GM23338 (cell line): ENCODE measurements at regions not wholly inside any gene's neighbourhood (a gene's known extent, or its start where the extent isn't known, plus 50 kb on each side); places are given as distances from the start of the nearest gene placed in this dataset.

Experiments
- ATAC-seq: fragments of 200-7000 bp; cut with Tn5 transposase; 3 replicates; pipeline ENCODE4 v1.9.1; 2020
- DNase-seq: peaks from one replicate; pipeline ENCODE4 v3.0.0-alpha.2; 2015; ENCODE audit warnings: low spot score
- H2AFZ ChIP-seq: fragments of 200-600 bp; sonication (generic); 2 replicates; pipeline ENCODE4 v1.8.0; 2016; ENCODE audit warnings: antibody characterized with exemption, mild to moderate bottlenecking, moderate library complexity
- H3F3A ChIP-seq: fragments of 200-600 bp; sonication (generic); replicated peaks from 2 replicates; pipeline ENCODE4 v1.8.0; 2017; ENCODE audit warnings: antibody characterized with exemption, mixed run types, low read depth
- H3K27ac ChIP-seq: fragments of 200-600 bp; sonication (generic); 2 replicates; pipeline ENCODE4 v1.6.1; 2016; ENCODE audit warnings: low read depth
- H3K27me3 ChIP-seq: fragments of 200-600 bp; sonication (generic); 2 replicates; pipeline ENCODE4 v1.8.0; 2016; ENCODE audit warnings: mild to moderate bottlenecking, mixed run types, moderate library complexity; ENCODE audit not compliant: insufficient read depth
- H3K36me3 ChIP-seq: fragments of 200-600 bp; sonication (generic); 2 replicates; pipeline ENCODE4 v1.8.0; 2016; ENCODE audit warnings: mild to moderate bottlenecking; ENCODE audit not compliant: insufficient read depth
- H3K4me1 ChIP-seq: fragments of 200-600 bp; sonication (generic); 2 replicates; pipeline ENCODE4 v1.8.0; 2016; ENCODE audit warnings: mild to moderate bottlenecking, moderate library complexity; ENCODE audit not compliant: insufficient read depth
- H3K4me2 ChIP-seq: fragments of 200-600 bp; sonication (generic); 2 replicates; pipeline ENCODE4 v1.7.1; 2017; ENCODE audit warnings: mixed run types
- H3K4me3 ChIP-seq: fragments of 200-600 bp; sonication (generic); 2 replicates; pipeline ENCODE4 v1.6.1; 2016; ENCODE audit warnings: mixed run types
- H3K79me2 ChIP-seq: fragments of 200-600 bp; sonication (generic); replicated peaks from 2 replicates; pipeline ENCODE4 v1.8.0; 2017; ENCODE audit warnings: mild to moderate bottlenecking; ENCODE audit not compliant: insufficient read depth
- H3K9me2 ChIP-seq: fragments of 200-600 bp; sonication (generic); 2 replicates; pipeline ENCODE4 v1.8.0; 2017; ENCODE audit not compliant: insufficient read depth
- H4K20me1 ChIP-seq: fragments of 200-600 bp; sonication (generic); replicated peaks from 2 replicates; pipeline ENCODE4 v1.8.0; 2017; ENCODE audit warnings: mild to moderate bottlenecking; ENCODE audit not compliant: insufficient read depth
- H3K27ac Mint-ChIP-seq: 2 replicates; pipeline ENCODE4 v1.8.0; 2020; ENCODE audit warnings: inconsistent platforms, mild to moderate bottlenecking, moderate library complexity, mixed read lengths
- H3K27me3 Mint-ChIP-seq: 3 replicates; pipeline ENCODE4 v1.8.0; 2022; ENCODE audit warnings: low read depth, mild to moderate bottlenecking, moderate library complexity, mixed read lengths, inconsistent platforms; ENCODE audit not compliant: insufficient read depth, poor library complexity
- H3K36me3 Mint-ChIP-seq: 3 replicates; pipeline ENCODE4 v1.8.0; 2021; ENCODE audit warnings: low read depth, mild to moderate bottlenecking, inconsistent platforms, moderate library complexity, mixed read lengths
- H3K4me1 Mint-ChIP-seq: 3 replicates; pipeline ENCODE4 v1.8.0; 2020; ENCODE audit warnings: mild to moderate bottlenecking, inconsistent platforms, mixed read lengths
- H3K4me3 Mint-ChIP-seq: 3 replicates; pipeline ENCODE4 v1.8.0; 2021; ENCODE audit warnings: moderate library complexity, mild to moderate bottlenecking, inconsistent platforms, mixed read lengths
- H3K9me3 Mint-ChIP-seq: 3 replicates; pipeline ENCODE4 v1.8.0; 2020; ENCODE audit warnings: moderate library complexity, mild to moderate bottlenecking, inconsistent platforms, mixed read lengths
- CREB1 ChIP-seq: fragments of 250-450 bp; sonication (Bioruptor Pico); IDR thresholded peaks from 2 replicates; pipeline ENCODE4 v1.5.0; 2020; ENCODE audit warnings: low read depth, mild to moderate bottlenecking, moderate library complexity
- EZH2 ChIP-seq: fragments of 200-600 bp; sonication (generic); IDR thresholded peaks from one replicate; pipeline ENCODE4 v1.8.0; 2017; ENCODE audit warnings: antibody characterized with exemption, mild to moderate bottlenecking, low read depth; ENCODE audit not compliant: unreplicated experiment
- EZH2phosphoT487 ChIP-seq: fragments of 200-600 bp; sonication (generic); IDR thresholded peaks from one replicate; pipeline ENCODE4 v1.8.1; 2018; ENCODE audit warnings: antibody characterized with exemption; ENCODE audit not compliant: unreplicated experiment
- JUNB ChIP-seq: IDR thresholded peaks from one replicate; pipeline ENCODE4 v1.6.1; 2016; ENCODE audit warnings: antibody characterized with exemption; ENCODE audit not compliant: unreplicated experiment
- NANOG ChIP-seq: IDR thresholded peaks from 2 replicates; pipeline ENCODE4 v1.6.1; 2016; ENCODE audit warnings: antibody characterized with exemption, borderline replicate concordance
- POLR2AphosphoS5 ChIP-seq: IDR thresholded peaks from 2 replicates; pipeline ENCODE4 v1.6.1; 2016; ENCODE audit warnings: antibody characterized with exemption, low read depth
- REST ChIP-seq: IDR thresholded peaks from one replicate; pipeline ENCODE4 v1.6.1; 2018; ENCODE audit warnings: antibody characterized with exemption; ENCODE audit not compliant: unreplicated experiment
- STAT1 ChIP-seq: IDR thresholded peaks from one replicate; pipeline ENCODE4 v1.6.1; 2016; ENCODE audit warnings: antibody characterized with exemption; ENCODE audit not compliant: unreplicated experiment
- ZNF114 ChIP-seq: fragments of 250-450 bp; sonication (Bioruptor Pico); IDR thresholded peaks from 2 replicates; pipeline ENCODE4 v1.5.0; 2020; ENCODE audit warnings: mild to moderate bottlenecking, moderate library complexity
- ZNF331 ChIP-seq: fragments of 250-450 bp; sonication (Bioruptor Pico); IDR thresholded peaks from 2 replicates; pipeline ENCODE4 v1.5.0; 2020; ENCODE audit warnings: low read depth, mild to moderate bottlenecking, moderate library complexity
- ZNF462 ChIP-seq: fragments of 250-450 bp; sonication (Bioruptor Pico); IDR thresholded peaks from 2 replicates; pipeline ENCODE4 v1.5.0; 2020; ENCODE audit warnings: mild to moderate bottlenecking, moderate library complexity
- TF ChIP-seq, protein P1 (sequence below): IDR thresholded peaks from 2 replicates; pipeline ENCODE4 v1.6.1; 2016; ENCODE audit warnings: antibody characterized with exemption
- TF ChIP-seq, protein P2 (sequence below), 2 experiments: fragments of 200-600 bp in 1 of 2; sonication (generic) in 1 of 2; conservative IDR thresholded peaks; 2 replicates each; pipeline versions ENCODE4 v1.5.1 to v1.6.1; 2016 to 2017; ENCODE audit warnings: antibody characterized with exemption in 2 of 2, low read depth in 2 of 2, mild to moderate bottlenecking in 2 of 2, moderate library complexity in 1 of 2

DNA sequence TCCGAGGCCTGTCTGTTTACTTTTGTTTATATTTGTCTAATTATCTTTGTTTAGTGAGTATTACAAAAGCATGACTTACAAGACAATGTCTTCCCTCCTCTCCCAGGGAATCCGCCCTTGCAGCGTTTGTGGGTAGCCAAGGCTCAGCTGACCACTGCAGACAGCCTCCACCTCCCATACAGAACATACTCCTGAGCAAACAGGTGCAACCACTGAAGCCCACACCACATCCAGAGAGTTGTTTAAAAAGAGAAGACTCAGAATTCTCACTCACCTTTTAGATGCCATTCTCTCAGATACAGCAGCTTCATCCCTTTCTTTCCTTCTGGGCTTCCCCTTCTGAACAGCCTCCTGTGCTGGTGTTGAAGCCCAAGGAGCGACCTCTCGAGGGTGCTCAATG lies 103.5 kb upstream of the TMPRSS2 start:
- Mint-ChIP-seq H3K9me3 (no peaks in the 10 kb centered on the region), H3K27me3 (peaks cover 9% of the 10 kb centered on the region), H3K4me1 (peaks cover 15% of the 10 kb centered on the region), H3K4me3 (no peak overlapping the region), H3K36me3 (no peaks in the 10 kb centered on the region; the same call in 2 of the 3 replicates), H3K27ac (no peak overlapping the region)
- Histone ChIP-seq H3K4me1 (peaks cover 12% of the 10 kb centered on the region), H3K4me3 (no peak overlapping the region), H3K9me2 (no peaks in the 10 kb centered on the region), H3K79me2 (no peaks in the 10 kb centered on the region), H4K20me1 (no peaks in the 10 kb centered on the region), H3K4me2 (no peak overlapping the region), H3K36me3 (no peaks in the 10 kb centered on the region), H3K27me3 (no peaks in the 10 kb centered on the region), H3K27ac (no peak overlapping the region), H2AFZ (no peak overlapping the region), H3F3A (no peaks in the 10 kb centered on the region)
- TF ChIP-seq, protein P1, sequence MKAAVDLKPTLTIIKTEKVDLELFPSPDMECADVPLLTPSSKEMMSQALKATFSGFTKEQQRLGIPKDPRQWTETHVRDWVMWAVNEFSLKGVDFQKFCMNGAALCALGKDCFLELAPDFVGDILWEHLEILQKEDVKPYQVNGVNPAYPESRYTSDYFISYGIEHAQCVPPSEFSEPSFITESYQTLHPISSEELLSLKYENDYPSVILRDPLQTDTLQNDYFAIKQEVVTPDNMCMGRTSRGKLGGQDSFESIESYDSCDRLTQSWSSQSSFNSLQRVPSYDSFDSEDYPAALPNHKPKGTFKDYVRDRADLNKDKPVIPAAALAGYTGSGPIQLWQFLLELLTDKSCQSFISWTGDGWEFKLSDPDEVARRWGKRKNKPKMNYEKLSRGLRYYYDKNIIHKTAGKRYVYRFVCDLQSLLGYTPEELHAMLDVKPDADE, result no peak
- TF ChIP-seq REST (no peak), ZNF331 (CRISPR knock-in tag) (no peak), POLR2AphosphoS5 (no peak), JUNB (no peak), EZH2phosphoT487 (no peak), CREB1 (CRISPR knock-in tag) (no peak), ZNF462 (CRISPR knock-in tag) (no peak), NANOG (no peak), EZH2 (no peak), ZNF114 (CRISPR knock-in tag) (no peak), STAT1 (no peak)
- TF ChIP-seq, protein P2, sequence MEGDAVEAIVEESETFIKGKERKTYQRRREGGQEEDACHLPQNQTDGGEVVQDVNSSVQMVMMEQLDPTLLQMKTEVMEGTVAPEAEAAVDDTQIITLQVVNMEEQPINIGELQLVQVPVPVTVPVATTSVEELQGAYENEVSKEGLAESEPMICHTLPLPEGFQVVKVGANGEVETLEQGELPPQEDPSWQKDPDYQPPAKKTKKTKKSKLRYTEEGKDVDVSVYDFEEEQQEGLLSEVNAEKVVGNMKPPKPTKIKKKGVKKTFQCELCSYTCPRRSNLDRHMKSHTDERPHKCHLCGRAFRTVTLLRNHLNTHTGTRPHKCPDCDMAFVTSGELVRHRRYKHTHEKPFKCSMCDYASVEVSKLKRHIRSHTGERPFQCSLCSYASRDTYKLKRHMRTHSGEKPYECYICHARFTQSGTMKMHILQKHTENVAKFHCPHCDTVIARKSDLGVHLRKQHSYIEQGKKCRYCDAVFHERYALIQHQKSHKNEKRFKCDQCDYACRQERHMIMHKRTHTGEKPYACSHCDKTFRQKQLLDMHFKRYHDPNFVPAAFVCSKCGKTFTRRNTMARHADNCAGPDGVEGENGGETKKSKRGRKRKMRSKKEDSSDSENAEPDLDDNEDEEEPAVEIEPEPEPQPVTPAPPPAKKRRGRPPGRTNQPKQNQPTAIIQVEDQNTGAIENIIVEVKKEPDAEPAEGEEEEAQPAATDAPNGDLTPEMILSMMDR (conservative IDR thresholded peaks at IDR 0.05; ENCODE audit: low read depth in 2 of 2), result no peak
- DNase-seq (no peak), ATAC-seq (no peak)
